GM06990 (cell line): ENCODE measurements at regions not wholly inside any gene's neighbourhood (a gene's known extent, or its start where the extent isn't known, plus 50 kb on each side); places are given as distances from the start of the nearest gene placed in this dataset.

Source experiments
- DNase-seq: peaks from one replicate; pipeline ENCODE4 v3.0.0-alpha.2; 2011; ENCODE audit not compliant: insufficient read length; ENCODE audit errors: extremely low read depth
- H3K27me3 ChIP-seq: replicated peaks from 2 replicates; pipeline ENCODE4 v1.6.0; 2011; ENCODE audit warnings: low read length; ENCODE audit not compliant: control insufficient read depth, insufficient read depth
- H3K36me3 ChIP-seq: 2 replicates; pipeline ENCODE4 v1.5.1; 2011; ENCODE audit warnings: low read length; ENCODE audit not compliant: control insufficient read depth, insufficient read depth
- H3K4me3 ChIP-seq: replicated peaks from 2 replicates; pipeline ENCODE4 v1.5.1; 2011; ENCODE audit warnings: low read depth, mild to moderate bottlenecking, control low read depth, low read length
- CTCF ChIP-seq: IDR thresholded peaks from 2 replicates; pipeline ENCODE4 v1.5.1; 2011; ENCODE audit warnings: low read length, control low read depth, mild to moderate bottlenecking, inconsistent platforms; ENCODE audit not compliant: insufficient read depth, poor library complexity, severe bottlenecking

GRCh38 chr1:204803607-204804006 is 67.1 kb upstream of the NFASC start:
- H3K36me3 ChIP-seq, result no peaks in the 10 kb centered on the region
- H3K4me3 ChIP-seq, result no peak overlapping the region
- DNase-seq, result no peak
- no peak for TF ChIP-seq CTCF
- H3K27me3 ChIP-seq, result no peaks in the 10 kb centered on the region

- Histone ChIP-seq H3K4me3 (peak overlapping the region; percentile 53), H3K27me3 (no peaks in the 10 kb centered on the region), H3K36me3 (no peaks in the 10 kb centered on the region)
- peak; percentile 98 for TF ChIP-seq CTCF
- DNase-seq, result peak; percentile 81
Observed at GRCh38 chr1:204806943-204807687, 63.5 kb upstream of the NFASC start.

GRCh38 chr1:204809488-204809887 is 61.2 kb upstream of the NFASC start:
- DNase-seq, result no peak
- Histone ChIP-seq H3K4me3 (no peak overlapping the region), H3K36me3 (no peaks in the 10 kb centered on the region), H3K27me3 (peaks cover 5% of the 10 kb centered on the region)
- no peak for TF ChIP-seq CTCF

- DNase-seq, result no peak
- peaks cover 5% of the 10 kb centered on the region for H3K27me3 ChIP-seq
- no peaks in the 10 kb centered on the region for H3K36me3 ChIP-seq
- no peak for TF ChIP-seq CTCF
- H3K4me3 ChIP-seq, result no peak overlapping the region
Observed at GRCh38 chr1:204812842-204813241, 57.8 kb upstream of the NFASC start.

GRCh38 chr1:204813522-204813921 is 57.1 kb upstream of the NFASC start:
- TF ChIP-seq CTCF, result no peak
- DNase-seq, result no peak
- H3K27me3 ChIP-seq, result peaks cover 5% of the 10 kb centered on the region
- no peak overlapping the region for H3K4me3 ChIP-seq
- no peaks in the 10 kb centered on the region for H3K36me3 ChIP-seq
